ENCODE measurements at regions not wholly inside any gene's neighbourhood (a gene's known extent, or its start where the extent isn't known, plus 50 kb on each side); places are given as distances from the start of the nearest gene placed in this dataset.

DNA sequence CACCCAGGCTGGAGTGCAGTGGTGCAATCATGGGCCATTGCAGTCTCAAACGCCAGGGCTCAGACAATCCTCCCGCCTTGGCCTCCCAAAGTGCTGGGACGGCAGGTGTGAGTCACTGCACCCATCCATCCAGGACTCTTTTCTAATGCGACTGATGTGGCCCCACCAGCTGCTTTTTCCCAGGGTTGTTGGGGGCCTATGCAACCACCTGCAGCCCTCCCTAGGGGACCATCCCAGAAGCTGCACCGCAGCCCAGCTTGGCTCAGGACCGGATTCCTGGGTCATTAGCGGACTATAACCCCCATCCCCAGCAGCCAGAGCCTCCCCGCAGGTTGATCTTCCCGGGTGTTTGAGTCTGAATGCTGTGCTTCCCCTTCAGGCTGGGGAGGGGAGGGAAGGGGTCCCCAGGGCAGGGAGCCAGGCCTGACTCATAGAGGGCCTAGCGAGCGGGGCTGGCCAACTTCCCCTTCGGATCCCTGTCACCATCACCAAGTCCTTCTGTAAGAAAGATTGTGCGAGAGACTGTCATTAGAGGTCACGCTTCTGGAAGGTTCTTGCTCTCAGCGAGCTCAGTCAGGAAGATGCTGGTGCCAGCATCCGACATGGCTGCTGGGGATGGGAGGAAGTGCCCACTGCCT is 108.7 kb upstream of the ACTRT2 start:
- Histone ChIP-seq H3K27ac (ENCODE audit: low read depth, low read length, poor library complexity, severe bottlenecking) (no peak overlapping the region), H3K4me1 (ENCODE audit: insufficient read depth, low read length, poor library complexity, severe bottlenecking) (no peaks in the 10 kb centered on the region), H3K27me3 (replicated peaks; ENCODE audit: insufficient read depth, low read depth, low read length, poor library complexity) (no peaks in the 10 kb centered on the region), H3K9me3 (ENCODE audit: low read depth, low read length, poor library complexity, severe bottlenecking) (peaks cover 7% of the 10 kb centered on the region), H3K36me3 (ENCODE audit: insufficient read depth, low read length, poor library complexity, severe bottlenecking) (no peaks in the 10 kb centered on the region), H3K4me3 (ENCODE audit: low read depth, low read length, poor library complexity, severe bottlenecking) (no peak overlapping the region)
- ChIA-PET CTCF (no interaction called here), POLR2A (ENCODE audit: low non-redundant PET) (no interaction called here)
- DNase-seq (ENCODE audit: low spot score), result no peak
- no TSS peak for BruUV-seq (replicated peaks)
- intact Hi-C loops (cut with micrococcal nuclease; ENCODE audit: unreplicated experiment), result no loop called here
- no peak for TF ChIP-seq EZH2 (IDR thresholded peaks at IDR 0.05; ENCODE audit: borderline replicate concordance, low read depth, low read length, poor library complexity, severe bottlenecking)
- TF ChIP-seq, protein P1, sequence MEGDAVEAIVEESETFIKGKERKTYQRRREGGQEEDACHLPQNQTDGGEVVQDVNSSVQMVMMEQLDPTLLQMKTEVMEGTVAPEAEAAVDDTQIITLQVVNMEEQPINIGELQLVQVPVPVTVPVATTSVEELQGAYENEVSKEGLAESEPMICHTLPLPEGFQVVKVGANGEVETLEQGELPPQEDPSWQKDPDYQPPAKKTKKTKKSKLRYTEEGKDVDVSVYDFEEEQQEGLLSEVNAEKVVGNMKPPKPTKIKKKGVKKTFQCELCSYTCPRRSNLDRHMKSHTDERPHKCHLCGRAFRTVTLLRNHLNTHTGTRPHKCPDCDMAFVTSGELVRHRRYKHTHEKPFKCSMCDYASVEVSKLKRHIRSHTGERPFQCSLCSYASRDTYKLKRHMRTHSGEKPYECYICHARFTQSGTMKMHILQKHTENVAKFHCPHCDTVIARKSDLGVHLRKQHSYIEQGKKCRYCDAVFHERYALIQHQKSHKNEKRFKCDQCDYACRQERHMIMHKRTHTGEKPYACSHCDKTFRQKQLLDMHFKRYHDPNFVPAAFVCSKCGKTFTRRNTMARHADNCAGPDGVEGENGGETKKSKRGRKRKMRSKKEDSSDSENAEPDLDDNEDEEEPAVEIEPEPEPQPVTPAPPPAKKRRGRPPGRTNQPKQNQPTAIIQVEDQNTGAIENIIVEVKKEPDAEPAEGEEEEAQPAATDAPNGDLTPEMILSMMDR (conservative IDR thresholded peaks at IDR 0.05; ENCODE audit: low read depth, low read length), result no peak

DNA sequence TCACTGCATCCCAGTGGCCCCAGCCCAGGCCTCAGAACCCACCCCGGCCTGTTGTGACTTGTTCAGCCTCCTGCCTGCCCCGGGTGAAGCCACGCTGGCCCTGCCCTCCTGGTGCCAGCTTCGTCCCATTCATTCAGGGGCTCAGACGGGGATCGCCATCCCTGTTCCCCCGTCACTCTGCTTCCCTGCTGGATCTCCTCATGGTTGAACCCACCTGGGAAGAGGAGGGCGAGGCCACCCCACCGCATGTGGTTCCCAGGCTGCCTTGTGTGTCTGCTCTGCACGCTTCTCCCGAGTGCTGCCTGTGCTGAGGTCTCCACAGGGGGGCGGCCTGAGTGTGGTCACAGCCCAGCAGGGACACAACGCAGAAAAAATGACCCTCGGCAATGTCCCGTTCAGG is 108.2 kb upstream of the ACTRT2 start:
- Histone ChIP-seq H3K4me3 (ENCODE audit: low read depth, low read length, poor library complexity, severe bottlenecking) (no peak overlapping the region), H3K27me3 (replicated peaks; ENCODE audit: insufficient read depth, low read depth, low read length, poor library complexity) (no peaks in the 10 kb centered on the region), H3K4me1 (ENCODE audit: insufficient read depth, low read length, poor library complexity, severe bottlenecking) (no peaks in the 10 kb centered on the region), H3K9me3 (ENCODE audit: low read depth, low read length, poor library complexity, severe bottlenecking) (peaks cover 7% of the 10 kb centered on the region), H3K27ac (ENCODE audit: low read depth, low read length, poor library complexity, severe bottlenecking) (no peak overlapping the region), H3K36me3 (ENCODE audit: insufficient read depth, low read length, poor library complexity, severe bottlenecking) (no peaks in the 10 kb centered on the region)
- ChIA-PET POLR2A (ENCODE audit: low non-redundant PET) (no interaction called here), CTCF (no interaction called here)
- DNase-seq (ENCODE audit: low spot score), result no peak
- no TSS peak for BruUV-seq (replicated peaks)
- TF ChIP-seq, protein P1 (conservative IDR thresholded peaks at IDR 0.05; ENCODE audit: low read depth, low read length), result no peak
- no peak for TF ChIP-seq EZH2 (IDR thresholded peaks at IDR 0.05; ENCODE audit: borderline replicate concordance, low read depth, low read length, poor library complexity, severe bottlenecking)
- intact Hi-C loops (cut with micrococcal nuclease; ENCODE audit: unreplicated experiment), result no loop called here

DNA sequence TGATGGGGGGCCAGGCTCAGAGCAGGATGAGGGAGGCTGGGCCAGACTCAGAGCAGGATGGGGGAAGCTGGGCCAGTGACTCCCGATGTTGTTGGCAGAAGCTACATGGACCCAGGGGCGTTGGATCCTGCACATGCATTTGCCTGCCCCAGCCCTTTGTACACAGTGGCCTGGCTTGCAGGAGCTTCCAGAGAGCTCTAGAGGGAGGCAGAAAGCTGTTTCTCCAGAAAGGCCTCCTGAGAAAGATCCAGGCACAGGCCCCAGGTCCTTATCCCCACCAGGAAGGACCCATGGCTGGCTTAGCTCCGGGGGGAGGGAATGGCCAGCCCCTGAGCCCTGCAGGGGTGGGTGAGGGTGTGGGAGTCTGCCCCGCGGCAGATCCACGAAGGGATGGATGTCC is 106.6 kb upstream of the ACTRT2 start:
- ChIA-PET CTCF (no interaction called here), POLR2A (ENCODE audit: low non-redundant PET) (no interaction called here)
- H3K27me3 ChIP-seq (replicated peaks; ENCODE audit: insufficient read depth, low read depth, low read length, poor library complexity), result no peaks in the 10 kb centered on the region
- intact Hi-C loops (cut with micrococcal nuclease; ENCODE audit: unreplicated experiment), result no loop called here
- no peak overlapping the region for H3K27ac ChIP-seq (ENCODE audit: low read depth, low read length, poor library complexity, severe bottlenecking)
- H3K36me3 ChIP-seq (ENCODE audit: insufficient read depth, low read length, poor library complexity, severe bottlenecking), result no peaks in the 10 kb centered on the region
- DNase-seq (ENCODE audit: low spot score), result no peak
- H3K4me1 ChIP-seq (ENCODE audit: insufficient read depth, low read length, poor library complexity, severe bottlenecking), result no peaks in the 10 kb centered on the region
- no peak for TF ChIP-seq EZH2 (IDR thresholded peaks at IDR 0.05; ENCODE audit: borderline replicate concordance, low read depth, low read length, poor library complexity, severe bottlenecking)
- TF ChIP-seq, protein P1 (conservative IDR thresholded peaks at IDR 0.05; ENCODE audit: low read depth, low read length), result no peak
- H3K4me3 ChIP-seq (ENCODE audit: low read depth, low read length, poor library complexity, severe bottlenecking), result no peak overlapping the region
- peaks cover 7% of the 10 kb centered on the region for H3K9me3 ChIP-seq (ENCODE audit: low read depth, low read length, poor library complexity, severe bottlenecking)
- no TSS peak for BruUV-seq (replicated peaks)
